WERI-Rb-1 (cell line): ENCODE measurements at regions not wholly inside any gene's neighbourhood (a gene's known extent, or its start where the extent isn't known, plus 50 kb on each side); places are given as distances from the start of the nearest gene placed in this dataset.

Experiments
- DNase-seq: peaks from one replicate; pipeline ENCODE4 v3.0.0-alpha.2; 2020
- H3K27ac ChIP-seq: fragments of 250-450 bp; sonication (Bioruptor Pico); 2 replicates; pipeline ENCODE4 v1.5.1; 2020; ENCODE audit warnings: mild to moderate bottlenecking, moderate library complexity
- H3K27me3 ChIP-seq: fragments of 250-450 bp; sonication (Bioruptor Pico); 2 replicates; pipeline ENCODE4 v1.5.1; 2021; ENCODE audit warnings: mild to moderate bottlenecking, low read depth, moderate library complexity; ENCODE audit not compliant: insufficient read depth, severe bottlenecking
- H3K36me3 ChIP-seq: fragments of 250-450 bp; sonication (Bioruptor Pico); 2 replicates; pipeline ENCODE4 v1.5.1; 2020; ENCODE audit warnings: mild to moderate bottlenecking, moderate library complexity
- H3K4me3 ChIP-seq: 2 replicates; pipeline ENCODE4 v1.5.1; 2011; ENCODE audit warnings: low read depth, mild to moderate bottlenecking, control low read depth, low read length
- H3K9me3 ChIP-seq: fragments of 250-450 bp; sonication (Bioruptor Pico); 2 replicates; pipeline ENCODE4 v1.5.1; 2021; ENCODE audit warnings: mild to moderate bottlenecking, moderate library complexity; ENCODE audit not compliant: severe bottlenecking
- TF ChIP-seq, protein P1 (sequence below): IDR thresholded peaks from 2 replicates; pipeline ENCODE4 v1.5.1; 2011; ENCODE audit warnings: low read depth, mild to moderate bottlenecking, control low read depth, inconsistent platforms, low read length

DNA sequence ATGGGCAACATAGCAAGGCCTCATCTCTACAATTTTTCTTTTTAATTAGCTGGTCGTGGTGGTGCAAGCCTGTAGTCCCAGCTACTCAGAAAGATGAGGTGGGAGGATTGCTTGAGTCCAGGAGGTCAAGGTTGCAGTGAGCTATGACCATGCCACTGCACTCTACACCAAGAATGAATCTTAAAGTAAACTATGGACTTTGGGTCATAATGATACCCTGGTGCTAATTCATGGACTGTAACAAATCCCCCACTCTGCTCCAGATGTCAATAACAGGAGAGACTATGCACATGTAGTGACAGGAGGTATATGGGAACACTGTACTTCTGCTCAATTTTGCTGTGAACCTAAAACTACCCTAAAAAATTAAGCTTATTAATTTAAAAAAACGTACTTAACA is 155.4 kb downstream of the CEMIP2 start:
- H3K4me3 ChIP-seq: no peak overlapping the region
- H3K27ac ChIP-seq: no peak overlapping the region
- no peaks in the 10 kb centered on the region for H3K9me3 ChIP-seq
- no peak for DNase-seq
- no peaks in the 10 kb centered on the region for H3K36me3 ChIP-seq
- TF ChIP-seq, protein P1, sequence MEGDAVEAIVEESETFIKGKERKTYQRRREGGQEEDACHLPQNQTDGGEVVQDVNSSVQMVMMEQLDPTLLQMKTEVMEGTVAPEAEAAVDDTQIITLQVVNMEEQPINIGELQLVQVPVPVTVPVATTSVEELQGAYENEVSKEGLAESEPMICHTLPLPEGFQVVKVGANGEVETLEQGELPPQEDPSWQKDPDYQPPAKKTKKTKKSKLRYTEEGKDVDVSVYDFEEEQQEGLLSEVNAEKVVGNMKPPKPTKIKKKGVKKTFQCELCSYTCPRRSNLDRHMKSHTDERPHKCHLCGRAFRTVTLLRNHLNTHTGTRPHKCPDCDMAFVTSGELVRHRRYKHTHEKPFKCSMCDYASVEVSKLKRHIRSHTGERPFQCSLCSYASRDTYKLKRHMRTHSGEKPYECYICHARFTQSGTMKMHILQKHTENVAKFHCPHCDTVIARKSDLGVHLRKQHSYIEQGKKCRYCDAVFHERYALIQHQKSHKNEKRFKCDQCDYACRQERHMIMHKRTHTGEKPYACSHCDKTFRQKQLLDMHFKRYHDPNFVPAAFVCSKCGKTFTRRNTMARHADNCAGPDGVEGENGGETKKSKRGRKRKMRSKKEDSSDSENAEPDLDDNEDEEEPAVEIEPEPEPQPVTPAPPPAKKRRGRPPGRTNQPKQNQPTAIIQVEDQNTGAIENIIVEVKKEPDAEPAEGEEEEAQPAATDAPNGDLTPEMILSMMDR: no peak
- H3K27me3 ChIP-seq: no peaks in the 10 kb centered on the region

DNA sequence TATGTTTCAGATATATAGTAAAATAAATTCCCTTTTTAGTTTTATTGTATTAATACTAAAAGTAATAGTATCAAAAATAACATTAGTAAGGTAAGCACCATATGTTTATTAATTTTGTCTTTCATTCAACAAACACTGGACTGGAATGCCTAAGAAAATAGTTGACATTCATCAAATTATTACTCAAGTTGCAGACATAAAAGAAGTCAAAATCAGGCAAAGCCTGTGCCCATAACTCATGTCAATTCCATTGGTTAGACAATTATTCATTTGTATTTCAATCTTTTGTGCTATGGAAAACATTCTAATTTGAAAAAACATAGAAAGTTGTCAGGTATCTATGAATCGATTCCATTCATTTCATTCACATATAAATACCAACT is 158.9 kb downstream of the CEMIP2 start:
- Histone ChIP-seq H3K9me3 (no peaks in the 10 kb centered on the region), H3K27me3 (no peaks in the 10 kb centered on the region), H3K36me3 (no peaks in the 10 kb centered on the region), H3K4me3 (no peak overlapping the region), H3K27ac (no peak overlapping the region)
- no peak for DNase-seq
- TF ChIP-seq, protein P1: no peak

DNA sequence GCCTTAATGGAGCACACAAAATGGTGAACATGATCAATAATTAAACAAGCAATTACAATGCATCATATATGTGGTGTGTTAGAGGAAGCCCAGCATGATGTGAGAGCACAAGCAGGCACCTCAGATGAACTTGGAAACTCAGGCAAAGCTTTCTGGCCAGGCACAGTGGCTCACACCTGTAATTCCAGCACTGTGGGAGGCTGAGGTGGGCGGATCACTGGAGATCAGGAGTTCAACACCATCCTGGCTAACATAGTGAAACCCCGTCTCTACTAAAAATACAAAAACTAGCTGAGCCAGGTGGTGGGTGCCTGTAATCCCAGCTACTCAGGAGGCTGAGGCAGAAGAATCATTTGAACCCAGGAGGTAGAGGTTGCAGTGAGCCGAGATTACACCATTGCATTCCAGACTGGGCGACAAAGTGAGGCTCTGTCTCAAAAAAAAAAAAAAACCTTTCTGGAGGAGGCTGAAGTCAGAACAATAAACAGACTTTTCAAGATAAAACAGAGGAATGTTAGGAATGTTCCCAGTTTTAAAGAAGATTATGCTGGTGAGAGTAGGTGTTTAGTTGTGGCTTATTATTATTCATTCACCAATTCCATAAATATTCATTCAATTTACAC is 159.4 kb downstream of the CEMIP2 start:
- Histone ChIP-seq H3K27me3 (no peaks in the 10 kb centered on the region), H3K4me3 (no peak overlapping the region), H3K27ac (no peak overlapping the region), H3K9me3 (no peaks in the 10 kb centered on the region), H3K36me3 (no peaks in the 10 kb centered on the region)
- TF ChIP-seq, protein P1: no peak
- no peak for DNase-seq

DNA sequence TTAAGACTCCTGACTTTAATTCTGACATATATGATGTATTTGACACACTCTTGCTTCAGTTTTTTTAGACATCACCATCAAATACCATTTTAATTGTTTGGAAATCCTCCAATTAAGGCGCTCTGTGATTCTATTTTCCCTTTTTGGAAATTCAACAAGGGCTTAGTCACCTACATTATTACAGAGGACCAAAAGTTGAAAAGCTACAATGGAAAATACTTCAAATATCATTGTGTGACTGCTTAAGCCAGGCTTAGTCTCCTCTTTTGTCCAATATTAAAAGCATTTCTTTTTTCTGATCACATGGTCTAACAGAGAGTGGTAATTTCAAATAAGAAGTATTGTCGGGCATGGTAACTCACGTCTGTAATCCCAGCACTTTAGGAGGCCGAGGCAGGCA is 160.3 kb downstream of the CEMIP2 start:
- TF ChIP-seq, protein P1: no peak
- no peak for DNase-seq
- Histone ChIP-seq H3K36me3 (no peaks in the 10 kb centered on the region), H3K27me3 (no peaks in the 10 kb centered on the region), H3K4me3 (no peak overlapping the region), H3K27ac (no peak overlapping the region), H3K9me3 (no peaks in the 10 kb centered on the region)

DNA sequence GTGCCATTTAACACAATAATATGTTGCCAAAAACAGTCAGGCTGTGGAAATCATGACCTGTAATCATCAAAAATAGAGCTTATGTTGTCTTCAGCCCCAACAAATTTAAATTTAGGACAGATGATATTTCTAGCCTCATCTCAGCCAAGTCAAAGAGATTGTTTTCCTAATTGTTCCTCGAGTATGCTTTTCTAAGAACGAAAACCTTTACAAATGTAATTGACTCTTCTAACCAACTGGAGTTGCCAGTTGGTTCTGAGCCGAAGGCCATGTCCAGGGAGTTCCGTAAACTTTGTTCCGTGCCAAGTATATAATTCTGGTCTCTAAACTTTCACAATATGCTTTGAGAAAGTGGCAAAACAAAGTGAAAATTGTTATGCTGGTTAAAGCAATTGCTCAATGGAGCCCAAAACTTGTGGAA is 160.8 kb downstream of the CEMIP2 start:
- TF ChIP-seq, protein P1: no peak
- Histone ChIP-seq H3K36me3 (no peaks in the 10 kb centered on the region), H3K9me3 (no peaks in the 10 kb centered on the region), H3K27ac (no peak overlapping the region), H3K27me3 (no peaks in the 10 kb centered on the region), H3K4me3 (no peak overlapping the region)
- no peak for DNase-seq
